ENCODE measurements at regions not wholly inside any gene's neighbourhood (a gene's known extent, or its start where the extent isn't known, plus 50 kb on each side); places are given as distances from the start of the nearest gene placed in this dataset.

- no peak for TF ChIP-seq EZH2phosphoT487 (IDR thresholded peaks at IDR 0.05; ENCODE audit: borderline replicate concordance, low read length)
- TF ChIP-seq, protein P1, sequence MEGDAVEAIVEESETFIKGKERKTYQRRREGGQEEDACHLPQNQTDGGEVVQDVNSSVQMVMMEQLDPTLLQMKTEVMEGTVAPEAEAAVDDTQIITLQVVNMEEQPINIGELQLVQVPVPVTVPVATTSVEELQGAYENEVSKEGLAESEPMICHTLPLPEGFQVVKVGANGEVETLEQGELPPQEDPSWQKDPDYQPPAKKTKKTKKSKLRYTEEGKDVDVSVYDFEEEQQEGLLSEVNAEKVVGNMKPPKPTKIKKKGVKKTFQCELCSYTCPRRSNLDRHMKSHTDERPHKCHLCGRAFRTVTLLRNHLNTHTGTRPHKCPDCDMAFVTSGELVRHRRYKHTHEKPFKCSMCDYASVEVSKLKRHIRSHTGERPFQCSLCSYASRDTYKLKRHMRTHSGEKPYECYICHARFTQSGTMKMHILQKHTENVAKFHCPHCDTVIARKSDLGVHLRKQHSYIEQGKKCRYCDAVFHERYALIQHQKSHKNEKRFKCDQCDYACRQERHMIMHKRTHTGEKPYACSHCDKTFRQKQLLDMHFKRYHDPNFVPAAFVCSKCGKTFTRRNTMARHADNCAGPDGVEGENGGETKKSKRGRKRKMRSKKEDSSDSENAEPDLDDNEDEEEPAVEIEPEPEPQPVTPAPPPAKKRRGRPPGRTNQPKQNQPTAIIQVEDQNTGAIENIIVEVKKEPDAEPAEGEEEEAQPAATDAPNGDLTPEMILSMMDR (IDR thresholded peaks at IDR 0.05; ENCODE audit: low read depth, low read length, poor library complexity, severe bottlenecking): no peak
- Histone ChIP-seq H3K9me2 (replicated peaks; ENCODE audit: control insufficient read depth, low read length) (no peaks in the 10 kb centered on the region), H3F3A (ENCODE audit: control insufficient read depth, insufficient read depth) (no peaks in the 10 kb centered on the region), H4K20me1 (ENCODE audit: control insufficient read depth, insufficient read depth, low read depth, low read length) (no peaks in the 10 kb centered on the region), H3K27me3 (ENCODE audit: control insufficient read depth, low read length) (no peaks in the 10 kb centered on the region), H3K27ac (ENCODE audit: low read depth, low read length) (no peak overlapping the region), H3K9me3 (ENCODE audit: control insufficient read depth, insufficient read depth, low read length) (no peaks in the 10 kb centered on the region), H3K4me2 (ENCODE audit: low read length) (no peak overlapping the region), H3K4me3 (ENCODE audit: low read length) (no peak overlapping the region), H3K4me1 (ENCODE audit: control insufficient read depth, low read length) (no peaks in the 10 kb centered on the region), H3K79me2 (ENCODE audit: control insufficient read depth, low read length) (no peaks in the 10 kb centered on the region), H3K36me3 (ENCODE audit: control insufficient read depth, low read length) (no peaks in the 10 kb centered on the region)
Measured at GRCh38 chr4:183830438-183830985, 74.6 kb upstream of the STOX2 start.

- no peaks in the 10 kb centered on the region for H3F3A ChIP-seq (ENCODE audit: control insufficient read depth, insufficient read depth)
- H3K9me3 ChIP-seq (ENCODE audit: control insufficient read depth, insufficient read depth, low read length): no peaks in the 10 kb centered on the region
- no peaks in the 10 kb centered on the region for H3K36me3 ChIP-seq (ENCODE audit: control insufficient read depth, low read length)
- no peak overlapping the region for H3K4me2 ChIP-seq (ENCODE audit: low read length)
- no peaks in the 10 kb centered on the region for H3K27me3 ChIP-seq (ENCODE audit: control insufficient read depth, low read length)
- no peaks in the 10 kb centered on the region for H3K79me2 ChIP-seq (ENCODE audit: control insufficient read depth, low read length)
- no peaks in the 10 kb centered on the region for H3K9me2 ChIP-seq (replicated peaks; ENCODE audit: control insufficient read depth, low read length)
- no peak overlapping the region for H3K4me3 ChIP-seq (ENCODE audit: low read length)
- no peak overlapping the region for H3K27ac ChIP-seq (ENCODE audit: low read depth, low read length)
- no peaks in the 10 kb centered on the region for H3K4me1 ChIP-seq (ENCODE audit: control insufficient read depth, low read length)
- H4K20me1 ChIP-seq (ENCODE audit: control insufficient read depth, insufficient read depth, low read depth, low read length): no peaks in the 10 kb centered on the region
- no peak for TF ChIP-seq EZH2phosphoT487 (IDR thresholded peaks at IDR 0.05; ENCODE audit: borderline replicate concordance, low read length)
- TF ChIP-seq, protein P1 (IDR thresholded peaks at IDR 0.05; ENCODE audit: low read depth, low read length, poor library complexity, severe bottlenecking): no peak
Measured at GRCh38 chr4:183831026-183831446, 74.1 kb upstream of the STOX2 start.

DNA sequence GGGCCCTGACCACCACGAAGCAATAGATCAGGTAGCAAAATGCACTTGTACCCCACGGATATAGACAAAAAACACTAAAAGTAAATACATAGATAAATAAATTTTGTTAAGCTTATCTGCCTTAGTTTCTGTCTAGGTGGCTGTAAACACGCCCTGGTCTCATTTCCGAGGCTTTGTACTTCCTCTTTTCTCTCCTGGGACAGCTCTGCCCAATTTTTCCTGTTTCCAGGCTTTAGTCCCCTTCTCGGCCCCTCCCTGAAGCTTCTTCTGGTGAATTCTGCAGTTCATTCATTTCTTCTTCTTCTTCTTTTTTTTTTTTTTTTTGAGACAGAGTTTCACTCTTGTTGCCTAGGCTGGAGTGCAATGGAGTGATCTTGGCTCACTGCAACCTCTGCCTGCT is 73.4 kb upstream of the STOX2 start:
- Histone ChIP-seq H3K4me2 (ENCODE audit: low read length) (no peak overlapping the region), H3K79me2 (ENCODE audit: control insufficient read depth, low read length) (no peaks in the 10 kb centered on the region), H4K20me1 (ENCODE audit: control insufficient read depth, insufficient read depth, low read depth, low read length) (no peaks in the 10 kb centered on the region), H3F3A (ENCODE audit: control insufficient read depth, insufficient read depth) (no peaks in the 10 kb centered on the region), H3K4me1 (ENCODE audit: control insufficient read depth, low read length) (no peaks in the 10 kb centered on the region), H3K36me3 (ENCODE audit: control insufficient read depth, low read length) (no peaks in the 10 kb centered on the region), H3K4me3 (ENCODE audit: low read length) (no peak overlapping the region), H3K9me3 (ENCODE audit: control insufficient read depth, insufficient read depth, low read length) (no peaks in the 10 kb centered on the region), H3K9me2 (replicated peaks; ENCODE audit: control insufficient read depth, low read length) (no peaks in the 10 kb centered on the region), H3K27me3 (ENCODE audit: control insufficient read depth, low read length) (no peaks in the 10 kb centered on the region), H3K27ac (ENCODE audit: low read depth, low read length) (no peak overlapping the region)
- TF ChIP-seq, protein P1 (IDR thresholded peaks at IDR 0.05; ENCODE audit: low read depth, low read length, poor library complexity, severe bottlenecking): no peak
- TF ChIP-seq EZH2phosphoT487 (IDR thresholded peaks at IDR 0.05; ENCODE audit: borderline replicate concordance, low read length): no peak

All from DOHH2 (cell line).